ENCODE measurements at regions not wholly inside any gene's neighbourhood (a gene's known extent, or its start where the extent isn't known, plus 50 kb on each side); places are given as distances from the start of the nearest gene placed in this dataset.
A peak's percentile ranks its signal among the peaks of the same experiment; 100 is the strongest.
"Not testable (repeated sequence)": the region's sequence is repeated elsewhere in the genome, so short reads cannot be mapped to it uniquely, and the experiment has no call there.

GRCh38 chr7:106740806-106741205, 79.8 kb upstream of the CCDC71L start:
- CTCF ChIA-PET, result interaction anchor here (0.6 to 1.9 kb wide), 4 partner anchors 10 to 278 kb away, joined by 3 to 4 read pairs (median 4); partner anchors contain the start of gene CCDC71L

GRCh38 chr7:106744563-106745091, 83.7 kb upstream of the CCDC71L start:
- Histone ChIP-seq H3K9me3 (ENCODE audit: control insufficient read depth, insufficient read depth, low read depth, low read length) (no peaks in the 10 kb centered on the region), H3K36me3 (ENCODE audit: control insufficient read depth in 2 of 2, insufficient read depth in 1 of 2, low read length in 2 of 2) (no peaks in the 10 kb centered on the region), H3K4me3 (ENCODE audit: low read depth, low read length) (no peak overlapping the region), H3K4me1 (ENCODE audit: control insufficient read depth, insufficient read depth, low read length) (no peaks in the 10 kb centered on the region), H3K27ac (ENCODE audit: extremely low read depth, low read depth, low read length) (no peak overlapping the region)
- ChIA-PET CTCF (interaction anchor here (0.5 to 1.4 kb wide), 5 partner anchors 9 to 536 kb away, joined by 3 to 4 read pairs (median 3); no protein-coding TSS in a partner anchor), POLR2A (no interaction called here)
- TF ChIP-seq ZBTB17 (tag by site-specific recombination; IDR thresholded peaks at IDR 0.05) (0 out of 2 replicates have a peak, but pooled peaks have one; percentile 17), ZBTB20 (tag by site-specific recombination; IDR thresholded peaks at IDR 0.05) (no peak), ZNF510 (tag by site-specific recombination; IDR thresholded peaks at IDR 0.05; ENCODE audit: insufficient replicate concordance) (no peak), ZFP69B (tag by site-specific recombination; IDR thresholded peaks at IDR 0.05) (no peak), ZNF335 (tag by site-specific recombination; conservative IDR thresholded peaks at IDR 0.05) (peak; percentile 35; the same call in 1 of the 2 replicates), BCL11A (tag by site-specific recombination; IDR thresholded peaks at IDR 0.05; ENCODE audit: low read depth) (no peak)

More at GRCh38 chr7:106740806-106741205, 79.8 kb upstream of the CCDC71L start:
- no peak for TF ChIP-seq ZNF514 (tag by site-specific recombination; IDR thresholded peaks at IDR 0.05)
- POLR2A ChIA-PET, result no interaction called here
- H3K27ac ChIP-seq (ENCODE audit: extremely low read depth, low read depth, low read length), result no peak overlapping the region
- H3K4me1 ChIP-seq (ENCODE audit: control insufficient read depth, insufficient read depth, low read length), result no peaks in the 10 kb centered on the region
- no peaks in the 10 kb centered on the region for H3K9me3 ChIP-seq (ENCODE audit: control insufficient read depth, insufficient read depth, low read depth, low read length)
- H3K36me3 ChIP-seq (ENCODE audit: control insufficient read depth in 2 of 2, insufficient read depth in 1 of 2, low read length in 2 of 2), result no peaks in the 10 kb centered on the region
- H3K4me3 ChIP-seq (ENCODE audit: low read depth, low read length), result no peak overlapping the region

GRCh38 chr7:106747301-106747700, 86.3 kb upstream of the CCDC71L start:
- H3K27ac ChIP-seq (ENCODE audit: extremely low read depth, low read depth, low read length); H3K36me3 ChIP-seq (ENCODE audit: control insufficient read depth in 2 of 2, insufficient read depth in 1 of 2, low read length in 2 of 2); H3K4me1 ChIP-seq (ENCODE audit: control insufficient read depth, insufficient read depth, low read length); POLR2A ChIA-PET; H3K9me3 ChIP-seq (ENCODE audit: control insufficient read depth, insufficient read depth, low read depth, low read length); CTCF ChIA-PET; H3K4me3 ChIP-seq (ENCODE audit: low read depth, low read length): not testable (repeated sequence)

- H3K4me1 ChIP-seq (ENCODE audit: control insufficient read depth, insufficient read depth, low read length), result no peaks in the 10 kb centered on the region
- CTCF ChIA-PET, result interaction anchor here (0.7 to 1.0 kb wide), 3 partner anchors 11 to 167 kb away, joined by 3 read pairs; no protein-coding TSS in a partner anchor
- H3K36me3 ChIP-seq (ENCODE audit: control insufficient read depth in 2 of 2, insufficient read depth in 1 of 2, low read length in 2 of 2), result no peaks in the 10 kb centered on the region
- no peak overlapping the region for H3K4me3 ChIP-seq (ENCODE audit: low read depth, low read length)
- POLR2A ChIA-PET, result no interaction called here
- H3K9me3 ChIP-seq (ENCODE audit: control insufficient read depth, insufficient read depth, low read depth, low read length), result no peaks in the 10 kb centered on the region
- no peak overlapping the region for H3K27ac ChIP-seq (ENCODE audit: extremely low read depth, low read depth, low read length)
- no peak for TF ChIP-seq ZNF132 (tag by site-specific recombination; IDR thresholded peaks at IDR 0.05; ENCODE audit: borderline replicate concordance)
- no peak for TF ChIP-seq ZNF707 (tag by site-specific recombination; IDR thresholded peaks at IDR 0.05)
- TF ChIP-seq PRDM6 (tag by site-specific recombination; IDR thresholded peaks at IDR 0.05), result no peak
- TF ChIP-seq ZIC2 (tag by site-specific recombination; IDR thresholded peaks at IDR 0.05), result no peak
- no peak for TF ChIP-seq ZNF174 (tag by site-specific recombination; IDR thresholded peaks at IDR 0.05)
- no peak for TF ChIP-seq PBX3 (CRISPR knock-in tag; IDR thresholded peaks at IDR 0.05)
These were observed 86.8 kb upstream of the CCDC71L start for GRCh38 chr7:106747804-106748203.
